Esophagus muscularis mucosa (tissue), 4 donors: ENCODE measurements at regions not wholly inside any gene's neighbourhood (a gene's known extent, or its start where the extent isn't known, plus 50 kb on each side); places are given as distances from the start of the nearest gene placed in this dataset.

ENCODE experiments used
- DNase-seq: peaks from one replicate; pipeline ENCODE4 v3.0.0-alpha.2; 2017; ENCODE audit errors: extremely low spot score
- H3K27ac ChIP-seq, 4 donors: fragments of 200-600 bp; sonication (generic); replicated peaks in 1 of 4; 1 replicate in 3 of 4; 2 replicates in 1 of 4; pipeline ENCODE4 v1.5.1; 2016 to 2019; ENCODE audit warnings: mild to moderate bottlenecking in 1 of 4
- H3K27me3 ChIP-seq, 4 donors: fragments of 200-600 bp; sonication (generic); one replicate each; pipeline versions ENCODE4 v1.5.1 to v1.6.0; 2016 to 2019
- H3K36me3 ChIP-seq, 4 donors: fragments of 200-600 bp; sonication (generic); one replicate each; pipeline ENCODE4 v1.5.1; 2016 to 2019
- H3K4me1 ChIP-seq, 4 donors: fragments of 200-600 bp; sonication (generic); one replicate each; pipeline ENCODE4 v1.5.1; 2016 to 2019
- H3K4me3 ChIP-seq, 4 donors: fragments of 200-600 bp; sonication (generic); 1 replicate in 2 of 4; 2 replicates in 2 of 4; pipeline ENCODE4 v1.5.1; 2016 to 2019; ENCODE audit warnings: mild to moderate bottlenecking in 4 of 4, moderate library complexity in 1 of 4
- H3K9me3 ChIP-seq, 4 donors: fragments of 200-600 bp; sonication (generic); 1 replicate in 3 of 4; 2 replicates in 1 of 4; pipeline ENCODE4 v1.5.1; 2016 to 2019
- CTCF ChIP-seq, 3 experiments: fragments of 200-600 bp in 2 of 3; fragments of 450-650 bp in 1 of 3; sonication (generic) in 2 of 3; IDR thresholded peaks; one replicate each; pipeline ENCODE4 v1.5.1; 2017 to 2019; ENCODE audit warnings: antibody characterized with exemption in 3 of 3, mild to moderate bottlenecking in 2 of 3, moderate library complexity in 1 of 3
- EP300 ChIP-seq: sonication (generic); formaldehyde crosslinking; IDR thresholded peaks from one replicate; pipeline ENCODE4 v1.6.1; 2017; ENCODE audit warnings: antibody characterized with exemption
- POLR2A ChIP-seq: fragments of 450-650 bp; IDR thresholded peaks from one replicate; pipeline ENCODE4 v1.6.1; 2017; ENCODE audit warnings: antibody characterized with exemption, moderate library complexity, mild to moderate bottlenecking, low read depth
- POLR2AphosphoS5 ChIP-seq, 2 donors: sonication (generic); formaldehyde crosslinking; IDR thresholded peaks; one replicate each; pipeline ENCODE4 v1.6.1; 2017; ENCODE audit warnings: antibody characterized with exemption in 2 of 2
- WGBS: methylation state at CpG from one replicate; pipeline ENCODE4 v1.1.5; 2018; 5-methylcytosine and 5-hydroxymethylcytosine counted together
- intact Hi-C: fragments of 100-400 bp; cut with DNase I; formaldehyde crosslinking; loops from one replicate; pipeline ENCODE4 v1.15.1; 2023

GRCh38 chr16:64307431-64307830, 814.4 kb downstream of the CDH11 start:
- TF ChIP-seq CTCF (IDR thresholded peaks at IDR 0.05) (no peak), POLR2A (no peak), EP300 (no peak), POLR2AphosphoS5 (IDR thresholded peaks at IDR 0.05) (no peak)
- Histone ChIP-seq H3K4me1 (no peaks in the 10 kb centered on the region), H3K27ac (no peak overlapping the region), H3K4me3 (no peak overlapping the region), H3K36me3 (no peaks in the 10 kb centered on the region), H3K9me3 (peaks cover 0 to 9% (median 4%) of the 10 kb centered on the region in 4 donors), H3K27me3 (no peaks in the 10 kb centered on the region)
- intact Hi-C loops = no loop called here
- no peak for DNase-seq
- 89% methylated on average over 2 of the region's 2 CpGs for WGBS

DNA sequence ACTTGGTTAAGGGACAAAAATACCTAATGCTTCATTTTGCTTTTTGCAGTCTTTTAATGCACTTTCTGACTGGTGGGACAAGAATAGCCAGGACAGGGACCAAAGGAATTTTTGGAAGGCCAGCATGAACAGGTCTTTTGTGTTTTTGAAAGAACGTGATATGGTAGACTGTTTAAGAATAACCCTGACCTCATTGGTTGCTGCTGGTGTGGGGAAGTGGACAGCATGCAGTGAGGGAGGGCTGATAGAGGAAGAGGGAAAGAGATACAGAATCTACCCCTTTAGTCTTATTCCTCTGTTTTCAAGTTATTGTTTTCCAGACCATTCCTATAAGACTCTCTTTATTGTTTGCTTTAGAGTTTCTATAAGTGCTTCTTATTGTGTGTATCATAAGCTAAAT, 816.2 kb downstream of the CDH11 start:
- H3K4me1 ChIP-seq = no peaks in the 10 kb centered on the region

GRCh38 chr16:64304951-64305350, 816.9 kb downstream of the CDH11 start:
- no peak for DNase-seq
- Histone ChIP-seq H3K9me3 (peaks cover 0 to 9% (median 4%) of the 10 kb centered on the region in 4 donors), H3K4me1 (no peaks in the 10 kb centered on the region), H3K27ac (no peak overlapping the region), H3K27me3 (no peaks in the 10 kb centered on the region), H3K4me3 (no peak overlapping the region), H3K36me3 (no peaks in the 10 kb centered on the region)
- no peak for TF ChIP-seq POLR2AphosphoS5 (IDR thresholded peaks at IDR 0.05)
- WGBS = 48% methylated on average over 2 of the region's 2 CpGs
- intact Hi-C loops = no loop called here

More for the DNA sequence above, 816.2 kb downstream of the CDH11 start:
- Histone ChIP-seq H3K27me3 (no peaks in the 10 kb centered on the region), H3K9me3 (peaks cover 0 to 9% (median 4%) of the 10 kb centered on the region in 4 donors), H3K36me3 (no peaks in the 10 kb centered on the region), H3K27ac (no peak overlapping the region), H3K4me3 (no peak overlapping the region)
- no peak for DNase-seq
- intact Hi-C loops = no loop called here
- WGBS = 62% methylated on average over 1 of the region's 1 CpG
- TF ChIP-seq CTCF (IDR thresholded peaks at IDR 0.05) = no peak
- no peak for TF ChIP-seq POLR2A
- TF ChIP-seq POLR2AphosphoS5 (IDR thresholded peaks at IDR 0.05) = no peak
- no peak for TF ChIP-seq EP300

GRCh38 chr16:64304396-64304795, 817.5 kb downstream of the CDH11 start:
- TF ChIP-seq CTCF (IDR thresholded peaks at IDR 0.05) (no peak), POLR2A (no peak), POLR2AphosphoS5 (IDR thresholded peaks at IDR 0.05) (no peak)
- peaks cover 0 to 5% (median 1%) of the 10 kb centered on the region in 4 donors for H3K9me3 ChIP-seq
- no peak overlapping the region for H3K4me3 ChIP-seq
- H3K27me3 ChIP-seq = no peaks in the 10 kb centered on the region
- 59% methylated on average over 1 of the region's 1 CpG for WGBS
- intact Hi-C loops = no loop called here
- no peaks in the 10 kb centered on the region for H3K4me1 ChIP-seq
- DNase-seq = no peak
- no peak overlapping the region for H3K27ac ChIP-seq
- H3K36me3 ChIP-seq = no peaks in the 10 kb centered on the region

GRCh38 chr16:64297863-64298600, 823.8 kb downstream of the CDH11 start:
- no peaks in the 10 kb centered on the region for H3K27me3 ChIP-seq
- 93% methylated on average over 10 of the region's 10 CpGs for WGBS
- no peak for TF ChIP-seq POLR2AphosphoS5 (IDR thresholded peaks at IDR 0.05)
- no peaks in the 10 kb centered on the region for H3K9me3 ChIP-seq
- no peak for DNase-seq
- no peak overlapping the region for H3K4me3 ChIP-seq
- no peaks in the 10 kb centered on the region for H3K4me1 ChIP-seq
- no peaks in the 10 kb centered on the region for H3K36me3 ChIP-seq
- no peak overlapping the region for H3K27ac ChIP-seq
- intact Hi-C loops = no loop called here

GRCh38 chr16:64295466-64295865, 826.4 kb downstream of the CDH11 start:
- no peak overlapping the region for H3K4me3 ChIP-seq
- no peak for DNase-seq
- TF ChIP-seq POLR2A (no peak), POLR2AphosphoS5 (IDR thresholded peaks at IDR 0.05) (no peak), EP300 (no peak), CTCF (IDR thresholded peaks at IDR 0.05) (no peak)
- H3K27ac ChIP-seq = no peak overlapping the region
- intact Hi-C loops = no loop called here
- H3K4me1 ChIP-seq = no peaks in the 10 kb centered on the region
- no peaks in the 10 kb centered on the region for H3K36me3 ChIP-seq
- no peaks in the 10 kb centered on the region for H3K27me3 ChIP-seq
- 97% methylated on average over 2 of the region's 2 CpGs for WGBS
- H3K9me3 ChIP-seq = no peaks in the 10 kb centered on the region
